ENCODE measurements at regions not wholly inside any gene's neighbourhood (a gene's known extent, or its start where the extent isn't known, plus 50 kb on each side); places are given as distances from the start of the nearest gene placed in this dataset.

GRCh38 chr10:20582041-20582440 lies 315.1 kb downstream of the NEBL start:
- no peak for TF ChIP-seq CTCF (conservative IDR thresholded peaks at IDR 0.05; ENCODE audit: low read depth, low read length)
- no peak for TF ChIP-seq USF2 (IDR thresholded peaks at IDR 0.05; ENCODE audit: low read depth, low read length)
- TF ChIP-seq SMC3 (IDR thresholded peaks at IDR 0.05; ENCODE audit: low read depth, low read length): no peak
- TF ChIP-seq POLR2A (IDR thresholded peaks at IDR 0.05; ENCODE audit: low read depth, low read length): no peak
- TF ChIP-seq MAFK (IDR thresholded peaks at IDR 0.05; ENCODE audit: low read depth, low read length): no peak
- TF ChIP-seq RAD21 (IDR thresholded peaks at IDR 0.05; ENCODE audit: low read length): no peak
- no peak for TF ChIP-seq BHLHE40 (IDR thresholded peaks at IDR 0.05; ENCODE audit: low read depth, low read length)
- TF ChIP-seq CEBPB (IDR thresholded peaks at IDR 0.05; ENCODE audit: low read depth, low read length): no peak
- no peak for TF ChIP-seq ELK1 (IDR thresholded peaks at IDR 0.05; ENCODE audit: borderline replicate concordance, low read depth, low read length)
- no peak for TF ChIP-seq RFX5 (IDR thresholded peaks at IDR 0.05; ENCODE audit: low read depth, low read length)
- no peak for TF ChIP-seq MAZ (IDR thresholded peaks at IDR 0.05; ENCODE audit: borderline replicate concordance, low read depth, low read length)
- TF ChIP-seq RCOR1 (IDR thresholded peaks at IDR 0.05; ENCODE audit: insufficient replicate concordance, low read length): no peak
- no peak for TF ChIP-seq MXI1 (IDR thresholded peaks at IDR 0.05; ENCODE audit: borderline replicate concordance, low read depth, low read length)

Measured in IMR-90 (cell line).